NCI-H1092 (cell line): ENCODE measurements at regions not wholly inside any gene's neighbourhood (a gene's known extent, or its start where the extent isn't known, plus 50 kb on each side); places are given as distances from the start of the nearest gene placed in this dataset.
A peak's percentile ranks its signal among the peaks of the same experiment; 100 is the strongest.

ENCODE experiments used
- DNase-seq: peaks from one replicate; lab custom pipeline; 2025; lab: John Stamatoyannopoulos, UW

DNA sequence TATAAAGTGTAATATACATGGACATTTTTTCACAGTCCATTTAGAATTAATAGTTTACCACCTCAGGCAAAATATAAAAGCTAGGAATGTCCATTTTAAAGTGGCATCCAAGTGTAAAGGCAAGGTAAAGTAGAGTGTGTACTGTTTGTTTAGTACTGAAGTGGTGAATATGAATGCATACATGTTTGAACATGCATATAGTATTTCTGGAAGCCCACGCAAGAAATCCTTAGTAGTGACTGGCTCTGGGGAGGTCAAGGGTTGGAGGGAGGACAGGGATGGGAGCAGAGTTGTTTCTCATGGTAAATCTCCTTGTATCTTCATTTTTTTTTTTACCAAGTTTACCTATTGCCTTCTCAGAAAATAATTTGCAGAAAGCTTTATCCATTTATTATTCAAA lies 129.2 kb downstream of the UNC5CL start:
- DNase-seq: no peak

GRCh38 chr6:40907198-40907701 lies 131.8 kb downstream of the UNC5CL start:
- DNase-seq: peak; percentile 74

DNA sequence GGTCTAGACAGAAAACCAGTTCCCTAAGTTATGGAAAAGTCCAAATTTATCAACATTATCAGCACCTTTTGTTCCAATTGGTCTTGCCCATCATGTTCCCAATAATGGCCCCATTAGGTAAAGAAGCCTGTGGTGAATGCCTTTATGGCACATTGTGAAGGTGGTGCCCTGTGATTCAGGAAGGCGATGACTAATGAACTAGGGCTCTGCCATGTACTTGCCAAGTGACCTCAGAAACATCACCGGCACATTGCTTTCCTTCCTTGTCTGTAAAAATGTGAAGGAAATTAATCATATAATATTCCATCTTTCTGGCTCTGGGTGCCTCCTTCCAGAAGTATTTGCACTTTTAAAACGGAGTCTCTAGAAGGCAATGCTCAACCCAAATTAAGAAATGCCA lies 132.3 kb downstream of the UNC5CL start:
- DNase-seq: no peak

- DNase-seq: no peak
Measured at GRCh38 chr6:40904583-40905194, 134.3 kb downstream of the UNC5CL start.

GRCh38 chr6:40903456-40903855 lies 135.6 kb downstream of the UNC5CL start:
- no peak for DNase-seq

DNA sequence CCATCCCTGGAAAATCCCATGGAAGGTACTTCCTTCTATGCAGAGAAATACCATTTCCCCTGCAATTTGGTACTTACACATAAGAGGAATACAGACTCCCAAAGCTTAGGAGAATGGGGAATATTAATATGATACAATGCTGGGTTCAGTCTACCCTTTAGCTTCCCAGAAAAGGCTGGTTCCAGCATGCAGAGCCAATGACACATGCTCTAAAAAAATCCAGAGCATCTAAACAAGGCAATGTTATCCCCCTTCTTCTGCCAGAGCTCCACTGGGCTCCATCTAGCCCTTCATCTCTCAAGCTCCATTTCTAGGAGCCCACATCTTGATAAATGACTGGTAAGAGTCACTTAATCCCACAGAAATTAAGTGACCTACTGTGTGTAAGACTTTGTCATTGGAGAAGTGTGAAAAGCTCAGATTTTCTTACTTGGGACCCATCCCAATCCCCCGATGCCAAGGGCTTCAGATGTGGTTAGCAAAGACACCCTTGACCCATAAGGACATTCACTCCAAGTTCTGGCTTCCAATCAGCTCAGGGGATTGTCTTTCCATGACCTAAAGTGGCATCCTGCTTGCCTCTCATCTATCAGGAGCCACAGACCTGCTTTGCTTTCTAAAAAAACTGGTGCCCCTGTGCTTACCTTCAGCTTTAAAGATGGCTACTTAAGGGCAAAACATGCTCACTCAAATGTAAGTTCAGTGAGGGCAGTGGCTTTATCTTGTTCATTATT lies 137.5 kb downstream of the UNC5CL start:
- DNase-seq: no peak

GRCh38 chr6:40900791-40901190 lies 138.2 kb downstream of the UNC5CL start:
- DNase-seq: no peak

DNA sequence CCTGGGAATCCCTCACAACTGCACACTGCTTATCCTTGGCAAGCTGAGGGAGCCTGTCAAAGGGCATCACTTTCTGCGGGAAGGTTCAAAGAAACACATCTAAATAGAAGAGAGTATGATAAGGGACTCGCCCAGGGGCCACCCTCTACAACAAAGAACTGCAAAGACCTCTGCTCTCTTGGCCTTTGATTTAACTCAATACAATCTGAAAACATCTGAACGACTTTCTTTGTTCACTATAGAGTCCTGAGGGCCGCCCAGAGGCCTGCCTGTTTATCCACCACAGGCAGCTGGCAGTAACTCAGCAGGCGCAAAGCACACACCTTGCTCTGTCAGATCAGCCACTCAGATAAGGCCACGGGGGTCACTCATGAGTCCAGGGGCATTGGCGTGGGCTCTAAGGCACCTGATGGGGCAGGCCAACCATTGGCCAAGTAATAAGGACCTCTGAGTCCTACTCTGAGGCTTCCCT lies 139.3 kb downstream of the UNC5CL start:
- no peak for DNase-seq

GRCh38 chr6:40898073-40898472 lies 140.9 kb downstream of the UNC5CL start:
- DNase-seq: no peak

GRCh38 chr6:40897390-40898003 lies 141.5 kb downstream of the UNC5CL start:
- DNase-seq: no peak

DNA sequence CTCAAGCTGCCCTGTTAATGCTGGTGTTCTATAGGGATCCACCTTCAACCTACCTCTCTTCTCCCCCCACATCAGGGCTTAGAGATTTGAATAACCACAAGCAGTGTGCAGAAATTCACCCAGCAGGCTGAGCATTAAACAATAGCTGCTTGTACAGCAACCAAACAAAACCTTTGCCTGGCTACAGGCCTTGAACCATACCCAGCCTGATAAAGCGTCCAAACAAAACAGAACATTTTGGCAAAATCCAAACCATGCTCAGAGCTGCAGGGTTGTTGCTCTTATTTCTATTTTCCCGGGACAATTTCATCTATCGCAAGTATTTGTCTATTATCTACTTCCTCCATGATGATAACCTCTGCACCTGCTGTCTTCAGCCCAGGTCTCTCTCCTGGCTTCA lies 142.3 kb downstream of the UNC5CL start:
- no peak for DNase-seq

GRCh38 chr6:40894962-40895799 lies 143.8 kb downstream of the UNC5CL start:
- DNase-seq: no peak

GRCh38 chr6:40893021-40893420 lies 146.0 kb downstream of the UNC5CL start:
- no peak for DNase-seq

DNA sequence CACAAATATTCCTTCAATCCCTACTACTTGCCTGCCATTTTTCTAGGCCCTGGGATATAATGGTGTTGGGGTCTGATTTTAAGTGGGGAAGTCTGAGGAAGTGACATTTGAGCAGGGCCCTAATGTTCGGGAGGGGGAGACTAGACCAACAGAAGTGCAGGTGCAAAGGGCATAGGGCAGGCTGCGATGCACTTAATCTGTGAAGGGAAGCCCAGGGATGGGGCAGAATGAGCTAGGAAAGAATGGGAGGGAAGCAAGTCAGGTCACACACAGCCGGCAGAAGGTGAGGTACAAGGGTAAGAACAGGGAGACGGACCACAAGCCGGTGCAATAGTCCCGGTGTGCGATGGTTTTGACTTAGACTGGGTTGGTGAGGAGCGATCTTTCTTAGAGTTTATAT lies 146.8 kb downstream of the UNC5CL start:
- no peak for DNase-seq

DNA sequence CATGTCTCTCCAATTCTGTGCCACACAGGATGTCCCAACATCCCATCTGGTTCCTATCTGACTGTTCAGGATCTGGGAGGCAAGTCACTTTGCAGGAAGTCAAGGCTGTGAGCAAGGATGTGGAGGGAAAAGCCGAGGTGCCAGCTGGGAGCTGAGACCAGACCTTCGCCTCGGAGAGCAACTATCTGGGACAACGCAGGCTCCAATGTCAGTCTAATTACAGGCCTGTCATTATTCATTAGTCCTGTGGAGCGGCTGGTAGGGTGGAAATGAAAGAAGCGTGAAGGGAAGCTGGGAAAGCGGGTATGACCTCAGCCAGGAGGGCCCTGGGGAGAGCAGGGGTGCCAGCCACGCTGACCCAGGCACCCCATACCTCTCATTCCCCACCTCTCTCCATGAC lies 147.3 kb downstream of the UNC5CL start:
- DNase-seq: no peak

DNA sequence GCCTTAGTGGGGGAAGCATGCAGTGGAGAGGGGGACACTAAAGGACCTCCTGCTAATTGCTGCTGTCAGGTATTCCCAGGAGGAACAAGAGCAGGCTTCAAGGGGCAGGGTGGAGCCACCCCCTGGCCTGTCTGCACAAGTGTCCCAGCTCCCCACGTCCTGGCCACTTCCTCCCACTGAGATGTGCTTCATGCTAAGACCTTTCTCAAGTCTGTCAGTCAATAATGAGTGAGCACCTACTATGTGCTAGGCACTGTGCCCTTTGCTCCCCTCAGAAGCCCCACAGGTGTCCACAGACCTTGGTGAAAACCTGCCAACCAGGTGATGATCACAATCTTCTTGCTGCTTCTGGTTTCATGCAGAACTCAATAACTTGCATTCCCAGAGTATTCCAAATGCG lies 147.9 kb downstream of the UNC5CL start:
- DNase-seq: no peak

DNA sequence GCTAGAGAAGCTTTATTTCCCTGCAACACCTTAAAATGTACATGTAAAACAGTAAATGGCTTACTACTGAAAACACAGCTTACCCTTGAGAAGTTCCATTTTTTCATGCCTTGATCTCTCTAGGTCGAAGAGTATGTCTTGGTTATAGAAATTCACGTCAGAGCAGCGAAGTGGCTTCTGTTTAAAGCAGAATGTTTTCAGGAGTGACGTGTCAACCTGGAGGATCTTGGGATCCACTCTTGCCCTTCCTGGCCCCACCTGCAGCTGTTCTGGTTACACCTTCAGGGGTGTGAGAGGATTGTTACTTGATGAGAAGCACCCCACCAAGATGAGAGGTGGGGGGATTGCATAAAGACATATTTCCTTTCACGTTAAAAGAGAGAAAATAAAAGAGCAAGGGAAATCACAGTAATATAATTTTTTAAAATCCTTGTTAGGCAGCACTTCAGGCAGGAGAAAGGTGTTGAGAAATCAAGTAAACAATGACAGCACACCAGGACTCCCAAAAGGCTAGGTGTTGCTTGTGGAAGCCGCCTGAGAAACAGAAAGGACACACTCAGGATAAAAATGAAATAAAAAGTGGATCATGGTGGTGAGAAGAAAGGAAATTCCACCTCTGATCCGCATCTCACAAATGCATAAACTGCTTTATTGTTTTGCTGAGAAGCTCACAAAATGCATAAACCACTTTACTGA lies 149.7 kb downstream of the UNC5CL start:
- DNase-seq: no peak

- no peak for DNase-seq
Measured at GRCh38 chr6:40888456-40888990, 150.5 kb downstream of the UNC5CL start.

- DNase-seq: no peak
Measured at GRCh38 chr6:40887792-40888340, 151.2 kb downstream of the UNC5CL start.

GRCh38 chr6:40887079-40887791 lies 151.8 kb downstream of the UNC5CL start:
- DNase-seq: no peak
